HG02840 (cell line): ENCODE measurements at regions not wholly inside any gene's neighbourhood (a gene's known extent, or its start where the extent isn't known, plus 50 kb on each side); places are given as distances from the start of the nearest gene placed in this dataset.

Source experiments
- ATAC-seq: cut with Tn5 transposase; IDR thresholded peaks from one replicate; pipeline ENCODE4 v1.9.1; 2021; ENCODE audit warnings: mild to moderate bottlenecking, moderate library complexity, moderate number of reproducible peaks; ENCODE audit not compliant: unreplicated experiment, low FRiP score

DNA sequence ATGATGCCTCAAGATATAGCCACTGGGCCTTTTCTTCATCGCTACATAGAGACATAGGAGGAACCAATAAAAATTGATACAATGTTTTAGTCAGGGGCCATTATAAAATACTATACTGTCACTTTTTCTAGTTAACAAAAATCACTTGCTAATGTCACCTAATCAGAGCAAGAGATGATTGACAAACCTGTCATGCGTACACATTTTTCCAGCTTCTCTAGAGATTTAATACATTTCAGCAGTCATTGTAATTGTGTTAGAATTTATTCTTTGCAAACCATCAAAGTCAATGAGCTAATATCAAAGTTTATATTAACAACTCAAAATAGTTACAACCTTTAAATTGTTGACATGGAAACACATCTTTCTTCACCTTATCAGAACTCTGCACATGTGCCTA lies 513.6 kb upstream of the SEMA6A start:
- ATAC-seq, result no peak

DNA sequence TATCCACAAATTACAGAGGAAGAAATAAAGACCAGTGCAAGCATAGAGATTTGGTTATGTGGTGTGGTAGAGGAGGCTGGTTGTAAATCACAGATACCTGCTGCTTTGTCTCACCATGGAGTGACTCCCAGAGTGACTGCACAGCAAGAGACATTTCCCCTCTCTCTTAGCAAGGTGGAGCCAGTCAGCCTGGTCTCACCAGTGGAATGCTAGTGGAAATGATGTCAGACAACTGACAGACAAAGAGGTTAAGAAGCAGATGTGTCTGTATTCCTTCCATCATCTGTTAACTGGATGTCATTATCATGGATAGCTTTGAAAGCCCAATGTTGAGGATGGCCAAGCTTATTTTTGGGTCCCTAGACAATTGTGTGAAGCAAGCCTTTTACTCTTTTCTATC lies 509.4 kb upstream of the SEMA6A start:
- ATAC-seq, result no peak

DNA sequence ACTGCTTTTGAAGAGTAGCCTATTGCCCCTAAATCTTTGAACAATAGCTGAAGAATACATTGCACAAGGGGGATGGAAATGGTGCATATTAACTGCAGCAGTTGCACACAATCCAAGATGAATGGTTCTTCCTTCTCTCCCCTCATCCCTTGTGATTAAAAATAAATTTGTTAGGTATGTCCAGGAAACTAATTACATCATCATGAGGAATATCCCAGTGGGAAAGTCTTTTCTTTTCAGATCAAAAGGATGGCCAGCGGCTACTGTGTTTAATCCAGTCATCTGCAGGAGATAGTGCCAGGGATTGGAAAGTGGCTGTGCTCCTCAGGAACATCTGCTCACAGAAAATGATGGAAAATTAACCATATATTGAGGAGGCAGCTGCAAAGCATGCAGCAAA lies 508.4 kb upstream of the SEMA6A start:
- no peak for ATAC-seq

DNA sequence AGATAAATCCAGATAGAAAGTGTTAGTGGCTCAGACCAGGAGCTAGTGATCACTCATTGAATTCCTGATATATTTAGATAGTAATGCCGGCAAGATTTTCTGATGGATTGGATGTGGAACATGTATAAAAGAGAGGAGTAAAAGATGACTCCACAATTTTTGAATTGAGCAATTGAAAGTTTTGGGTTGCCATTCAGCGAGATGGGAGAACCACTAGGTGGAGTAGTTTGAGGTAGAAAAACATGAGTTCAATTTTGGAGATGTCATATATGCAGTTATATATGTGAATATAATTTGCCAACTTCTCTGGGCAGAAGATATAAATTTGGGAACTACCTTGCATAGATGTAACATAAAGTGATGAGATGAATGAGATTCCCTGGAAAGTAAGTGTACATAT lies 502.5 kb upstream of the SEMA6A start:
- no peak for ATAC-seq

DNA sequence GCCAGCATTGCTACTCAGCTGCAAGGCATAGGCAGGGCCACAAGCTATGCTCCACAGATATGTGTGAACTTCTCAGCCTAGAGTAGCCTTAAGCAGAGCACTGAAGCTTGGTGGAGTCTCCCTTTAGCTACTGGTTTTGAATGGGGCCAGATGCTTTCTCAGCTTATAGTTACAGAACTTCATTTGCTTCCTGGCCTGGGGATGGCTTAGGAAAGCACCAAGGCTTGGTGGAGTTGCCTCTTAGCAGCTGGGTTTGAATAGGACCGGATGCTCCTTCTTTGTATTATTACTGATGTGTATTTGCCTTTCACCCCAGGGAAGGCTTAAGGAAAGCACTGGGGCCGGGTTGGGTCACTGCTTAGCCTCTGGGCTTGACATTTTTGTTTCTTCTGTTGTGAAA lies 497.8 kb upstream of the SEMA6A start:
- ATAC-seq, result no peak

DNA sequence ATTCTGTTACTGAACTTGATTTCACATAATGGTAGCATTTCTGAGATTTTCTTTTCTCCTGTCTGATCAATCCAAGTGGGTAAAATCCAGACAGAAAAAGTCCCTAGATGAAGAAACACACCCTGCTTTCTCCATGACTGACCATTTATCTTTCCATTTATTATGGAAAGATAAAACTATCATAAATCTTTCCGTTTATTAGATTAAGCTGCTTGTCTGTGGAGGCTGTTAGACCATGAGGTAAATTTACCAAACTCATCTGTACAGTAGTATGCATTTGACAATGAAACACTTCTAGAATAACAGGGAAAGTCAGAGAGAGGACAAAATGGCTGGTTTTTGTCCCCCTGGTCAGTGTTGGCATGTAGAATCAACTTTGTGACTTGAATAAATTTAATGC lies 491.2 kb upstream of the SEMA6A start:
- no peak for ATAC-seq

DNA sequence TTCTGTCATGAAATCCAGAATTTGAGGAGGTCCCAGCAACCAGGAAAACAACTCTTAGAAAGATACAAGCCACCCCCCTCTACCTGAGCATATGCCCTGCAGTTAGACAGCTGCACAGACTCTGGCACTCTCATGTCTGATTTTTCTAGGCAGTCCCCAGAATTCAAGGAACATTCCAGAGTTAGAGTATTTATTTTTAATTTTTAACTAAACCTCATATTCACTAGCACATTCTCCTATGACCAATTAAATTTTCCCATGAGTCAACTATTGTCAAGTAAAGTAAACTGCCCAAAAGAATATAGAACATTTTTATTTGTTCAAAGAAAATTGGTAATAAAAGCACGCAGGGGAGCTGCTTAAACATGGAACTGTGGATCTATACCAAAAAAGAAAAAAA lies 490.5 kb upstream of the SEMA6A start:
- ATAC-seq, result no peak

DNA sequence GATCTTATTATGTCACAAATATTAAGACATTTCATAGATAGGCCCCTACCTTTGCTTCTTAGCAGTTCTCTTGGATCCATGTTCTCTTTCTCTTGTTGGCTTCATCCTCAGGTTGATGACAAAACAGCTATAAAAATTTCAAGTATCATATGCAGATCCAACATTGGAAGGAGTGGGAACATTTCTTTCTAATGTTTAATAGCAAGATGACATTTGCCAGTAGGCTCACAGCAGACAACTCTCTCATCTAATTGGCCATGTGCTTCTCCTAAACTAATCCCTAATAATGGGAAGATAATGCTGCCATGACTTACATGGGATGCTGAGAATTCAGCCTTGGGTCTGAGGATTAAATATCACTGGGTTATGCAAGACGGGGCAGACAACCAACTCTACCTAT lies 485.5 kb upstream of the SEMA6A start:
- no peak for ATAC-seq

DNA sequence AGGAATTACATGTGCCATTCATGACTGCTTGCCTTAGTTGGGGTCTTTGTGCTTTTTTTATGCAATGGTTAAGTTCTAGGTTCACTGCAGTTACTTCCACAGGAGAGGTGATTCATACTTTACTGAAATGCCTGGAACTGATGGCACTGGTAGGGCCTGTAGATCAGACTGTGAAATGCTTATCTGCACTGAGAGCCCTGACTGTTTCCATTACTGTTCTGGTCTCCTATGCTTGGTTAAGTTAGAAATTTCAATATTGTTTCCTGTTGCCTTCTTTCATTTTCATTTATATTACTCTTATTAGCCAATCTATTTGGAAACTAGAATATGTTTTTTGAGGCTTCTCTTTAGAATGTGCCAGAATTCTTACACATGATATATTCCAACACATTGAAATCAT lies 484.1 kb upstream of the SEMA6A start:
- ATAC-seq, result no peak

DNA sequence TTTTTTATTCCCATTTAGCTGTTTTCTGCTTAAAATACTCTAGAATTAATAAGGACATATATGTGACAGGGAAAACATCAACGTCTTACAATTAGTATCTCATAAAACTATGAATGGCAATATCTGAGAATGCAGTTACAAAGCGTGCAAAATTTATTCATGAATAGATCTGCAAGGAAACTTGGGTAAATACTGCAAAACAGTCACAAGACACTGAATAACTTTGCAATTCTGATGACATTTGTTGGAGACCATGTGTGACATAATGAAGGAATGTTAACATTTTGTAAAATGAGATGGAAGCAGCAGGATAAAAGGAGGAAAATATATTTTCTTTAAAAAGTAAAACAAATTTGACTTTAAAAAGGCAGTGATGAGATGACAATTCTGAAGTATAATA lies 480.9 kb upstream of the SEMA6A start:
- no peak for ATAC-seq

DNA sequence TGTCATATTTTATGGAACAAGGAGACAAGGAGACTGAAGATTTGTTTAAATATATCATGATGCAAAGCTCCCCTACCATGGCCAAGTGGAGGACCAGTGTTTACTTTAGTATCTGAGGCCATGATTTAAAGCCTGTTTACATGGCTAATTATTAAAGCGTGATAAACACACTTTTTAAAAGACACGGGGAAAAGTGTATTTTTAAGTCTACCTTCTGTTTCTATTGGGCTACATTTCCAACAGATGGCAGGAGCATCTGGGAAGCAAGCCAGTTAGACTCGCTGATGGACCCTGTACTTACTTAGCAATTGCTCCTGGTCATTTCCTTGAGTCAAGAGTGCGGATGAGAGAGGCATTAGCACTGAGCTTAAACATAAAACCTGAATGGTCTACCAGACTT lies 480.3 kb upstream of the SEMA6A start:
- ATAC-seq, result no peak

DNA sequence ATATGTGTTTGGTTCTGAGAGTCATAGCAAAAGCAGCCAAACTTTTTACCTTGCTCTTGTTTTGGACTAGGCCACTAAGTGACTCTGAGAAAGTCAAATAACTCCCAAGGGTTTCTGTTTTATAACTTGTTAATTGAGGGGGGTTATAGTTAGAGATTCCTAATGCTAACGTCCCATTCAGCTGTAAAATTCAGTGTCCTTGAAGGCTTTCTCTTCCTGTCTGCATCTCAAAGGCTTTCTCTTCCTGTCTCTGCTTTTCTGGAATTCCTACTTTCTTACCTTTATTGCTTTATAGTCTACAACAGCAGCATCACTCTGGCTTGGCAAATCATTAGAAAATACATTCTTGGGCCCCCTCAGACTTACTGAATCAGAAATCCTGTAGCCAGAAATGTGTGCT lies 479.5 kb upstream of the SEMA6A start:
- ATAC-seq, result no peak

DNA sequence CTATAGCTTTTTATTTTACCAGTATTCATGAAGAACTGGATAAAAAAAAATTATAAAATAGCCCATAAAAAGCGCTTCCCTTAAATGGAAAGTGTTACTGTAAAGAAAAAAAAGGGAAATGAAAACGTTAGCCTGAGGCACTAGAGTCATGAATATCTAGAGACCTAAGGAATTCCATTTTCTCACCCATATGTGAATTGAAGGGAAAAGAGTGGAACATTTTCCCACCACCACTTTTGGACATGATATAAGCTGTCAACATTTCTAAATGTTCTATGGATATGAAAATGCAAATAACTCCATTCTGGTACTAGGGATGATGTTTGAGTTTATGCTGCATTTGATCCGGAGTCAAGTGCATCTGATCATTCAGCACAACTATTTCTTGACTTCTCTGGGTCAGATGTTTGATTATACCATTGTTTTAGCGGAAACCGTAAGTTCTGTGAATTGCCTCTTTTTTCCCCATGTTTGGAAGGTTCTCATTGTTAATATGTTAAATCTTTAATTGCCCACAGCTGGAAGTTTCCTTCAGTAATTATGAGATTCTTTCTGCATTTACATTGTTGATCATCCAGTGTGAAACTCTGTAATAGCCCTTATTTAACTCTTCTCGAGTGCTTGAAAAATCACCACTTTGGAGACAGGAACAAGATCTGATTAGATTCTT lies 467.4 kb upstream of the SEMA6A start:
- ATAC-seq, result no peak

DNA sequence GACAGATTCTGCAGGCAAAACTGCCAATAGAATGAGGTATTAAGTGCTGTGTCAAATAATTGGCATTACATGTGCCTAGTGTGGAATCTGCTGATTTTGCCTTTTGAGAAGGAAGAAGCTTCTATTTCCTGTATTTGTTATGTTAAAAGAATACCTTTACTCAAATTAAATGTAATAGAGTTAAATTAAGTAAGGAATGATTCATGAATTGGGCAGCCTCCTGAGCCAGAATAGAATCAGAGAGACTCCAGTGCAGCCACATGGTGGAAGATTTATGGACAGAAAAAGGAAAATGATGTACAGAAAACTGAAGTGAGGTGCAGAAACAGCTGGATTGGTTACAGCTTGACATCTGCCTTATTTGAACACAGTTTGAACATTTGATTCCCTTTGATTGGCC lies 464.4 kb upstream of the SEMA6A start:
- no peak for ATAC-seq

DNA sequence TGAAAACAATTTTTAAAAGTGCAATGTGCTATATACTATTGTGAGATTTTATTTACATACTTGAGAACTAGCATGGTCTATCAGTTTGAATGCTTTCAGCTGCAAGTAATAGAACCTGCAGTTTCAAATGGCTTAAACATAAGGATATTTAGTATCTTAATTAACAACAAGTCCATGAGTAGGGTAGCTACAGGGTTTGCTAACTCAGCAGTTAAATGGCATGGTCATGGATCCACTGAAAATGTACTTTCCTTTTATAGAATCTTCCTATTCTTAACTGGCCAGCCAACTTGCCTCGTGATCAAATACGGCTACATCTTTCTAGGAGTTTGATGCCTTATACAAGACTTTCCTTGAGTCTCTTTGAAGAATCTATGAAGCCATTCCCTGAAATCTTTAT lies 452.8 kb upstream of the SEMA6A start:
- ATAC-seq, result no peak

DNA sequence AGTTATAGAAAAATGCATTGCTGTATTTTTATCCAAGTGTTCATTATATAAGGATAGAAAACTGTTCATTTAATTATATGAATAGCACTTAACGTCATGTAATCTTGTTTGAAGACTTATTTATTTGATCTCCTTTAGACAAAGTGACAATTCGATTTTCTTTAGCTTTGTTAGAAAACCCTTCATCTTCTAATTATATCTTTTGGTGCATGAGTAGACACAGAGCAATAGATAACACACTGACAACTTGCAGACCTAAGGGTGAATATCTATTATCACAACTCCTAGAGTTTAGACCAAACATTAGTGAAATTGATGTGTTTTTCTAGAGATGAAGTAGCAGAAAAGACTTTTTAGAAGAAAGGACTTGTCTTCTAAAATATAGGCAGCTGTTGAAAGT lies 446.4 kb upstream of the SEMA6A start:
- no peak for ATAC-seq

DNA sequence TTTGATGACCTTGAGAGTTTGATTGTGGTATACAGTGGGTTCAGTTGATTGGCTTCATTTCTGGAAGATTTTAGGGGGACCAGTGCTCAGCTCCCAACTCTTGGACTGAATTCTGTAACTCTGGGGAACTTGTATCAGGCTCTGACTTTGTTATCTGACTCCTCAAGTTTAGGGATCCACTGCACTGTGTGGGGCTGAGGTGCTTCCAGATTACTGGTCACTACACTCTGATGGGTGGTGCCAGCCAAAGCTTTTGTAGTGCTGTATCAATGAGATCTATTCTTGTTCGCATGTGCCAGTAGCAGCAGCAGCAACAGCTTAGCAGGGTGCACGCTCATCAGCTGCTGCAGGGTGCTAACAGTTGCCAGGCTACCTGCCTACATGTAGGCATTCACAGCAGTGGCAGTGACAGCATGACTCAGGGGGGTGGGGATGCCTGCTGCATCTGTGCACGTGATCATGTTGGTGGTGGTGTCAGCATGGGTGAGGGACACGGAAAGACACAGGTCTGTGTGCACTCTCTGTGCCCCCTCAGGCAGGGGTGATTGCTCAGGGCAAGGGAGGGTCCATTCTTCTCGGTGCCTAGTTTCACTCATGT lies 438.8 kb upstream of the SEMA6A start:
- ATAC-seq, result no peak

DNA sequence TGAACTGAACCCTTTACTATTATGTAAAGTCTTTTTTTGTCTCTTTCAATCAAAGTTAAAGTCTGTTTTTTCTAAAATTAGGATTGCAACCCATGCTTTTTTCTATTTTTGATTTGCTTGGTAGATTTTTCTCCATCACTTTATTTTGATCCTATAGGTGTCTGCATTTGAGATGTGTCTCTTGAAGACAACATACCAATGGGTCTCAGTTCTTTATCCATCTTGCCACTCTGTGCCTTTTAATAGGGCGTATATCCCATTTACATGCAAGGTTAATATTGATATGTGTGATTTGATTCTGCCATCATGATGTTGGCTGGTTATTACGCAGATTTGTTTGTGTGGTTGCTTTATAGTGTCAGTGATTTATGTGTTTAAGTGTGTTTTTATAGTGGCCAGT lies 436.0 kb upstream of the SEMA6A start:
- ATAC-seq, result no peak

DNA sequence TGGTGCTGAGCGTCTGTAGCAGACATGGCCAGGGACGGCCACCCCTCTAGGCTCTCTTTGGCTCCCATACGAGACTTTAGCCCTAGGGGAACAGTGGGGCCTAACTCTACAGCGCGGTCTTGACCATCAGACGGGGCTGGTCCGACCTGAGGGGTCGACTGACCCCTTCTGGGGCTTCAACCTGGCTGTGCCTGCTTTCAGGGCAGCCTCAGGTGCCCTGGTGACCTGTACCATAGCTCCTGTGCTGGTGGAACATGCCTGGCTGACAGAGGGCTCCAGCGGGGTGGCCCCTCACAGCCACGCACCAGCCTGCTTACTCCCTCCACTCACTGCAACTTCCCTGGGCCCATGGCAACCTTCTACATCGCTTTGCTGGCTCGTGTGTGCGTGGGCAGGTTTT lies 423.4 kb upstream of the SEMA6A start:
- no peak for ATAC-seq

DNA sequence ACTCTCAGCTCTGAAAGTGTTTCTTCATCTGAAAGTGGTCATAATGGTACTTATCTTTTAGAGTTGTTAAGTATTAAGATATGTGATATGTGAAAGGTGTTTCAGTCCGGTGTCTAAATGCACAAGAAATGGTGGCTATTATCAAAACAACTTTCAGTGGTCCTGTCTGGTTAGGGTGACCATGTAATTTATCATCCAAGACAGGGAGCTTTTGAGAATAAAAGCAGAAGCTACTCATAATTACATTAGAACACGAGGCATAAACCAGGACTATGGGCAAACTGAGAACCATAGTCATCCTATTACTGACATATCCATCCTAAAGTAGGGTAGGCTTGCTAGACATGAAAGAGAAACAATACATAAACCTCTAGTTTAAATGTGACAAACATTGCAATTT lies 418.1 kb upstream of the SEMA6A start:
- ATAC-seq, result no peak

DNA sequence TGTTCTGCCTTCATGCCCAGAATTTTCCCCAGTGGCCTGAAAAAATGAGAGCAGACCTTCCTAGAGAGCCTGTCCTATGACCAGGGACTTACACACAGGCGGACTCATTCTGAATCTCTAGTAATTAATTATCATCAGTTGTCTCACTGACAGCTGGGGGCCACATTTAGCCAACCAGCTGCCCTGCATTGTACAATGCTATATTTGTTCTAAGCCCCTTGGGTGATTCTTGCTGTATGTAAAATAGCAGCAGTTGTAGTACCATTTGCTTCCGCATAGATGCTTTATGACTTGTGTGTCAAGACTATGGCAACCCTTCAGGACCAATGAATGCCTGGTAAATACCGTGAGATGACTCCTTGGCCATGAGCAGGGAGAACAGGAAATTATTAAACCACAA lies 415.4 kb upstream of the SEMA6A start:
- no peak for ATAC-seq

DNA sequence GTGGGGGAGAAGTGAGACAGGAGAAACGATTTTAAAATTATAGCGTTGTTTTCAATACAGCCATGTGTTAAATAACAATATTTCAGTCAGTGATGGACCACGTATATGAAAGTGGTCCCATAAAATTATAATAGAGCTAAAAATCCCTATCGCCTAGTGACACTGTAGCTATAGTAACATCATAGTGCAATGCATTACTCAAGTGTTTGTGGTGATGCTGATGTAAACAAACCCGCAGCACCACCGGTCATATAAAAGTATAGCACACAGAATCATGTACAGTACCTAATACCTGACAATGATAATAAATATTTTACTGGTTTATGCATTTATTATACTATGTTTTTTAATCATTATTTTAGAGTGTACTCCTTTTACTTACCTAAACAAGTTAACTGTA lies 407.4 kb upstream of the SEMA6A start:
- no peak for ATAC-seq

DNA sequence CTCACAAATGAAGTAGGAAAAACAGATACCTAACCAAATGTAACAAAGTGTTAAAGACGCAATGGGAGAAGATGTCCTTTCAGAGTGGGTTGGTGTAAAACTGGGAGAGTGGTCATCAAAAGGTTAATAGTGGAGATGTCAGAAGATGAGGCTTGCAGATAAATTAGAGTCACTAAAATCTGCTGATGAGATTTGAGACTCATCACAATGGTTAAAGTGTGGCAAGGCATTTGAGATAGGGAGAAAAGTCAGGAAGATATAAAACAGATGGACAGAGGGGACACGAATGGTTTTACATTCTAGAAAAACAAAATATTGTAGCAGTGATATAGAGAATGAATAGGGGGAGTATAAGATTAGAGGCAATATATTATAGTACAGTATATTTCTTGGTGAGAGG lies 406.0 kb upstream of the SEMA6A start:
- no peak for ATAC-seq
